DND-41 (cell line): ENCODE measurements at regions not wholly inside any gene's neighbourhood (a gene's known extent, or its start where the extent isn't known, plus 50 kb on each side); places are given as distances from the start of the nearest gene placed in this dataset.

Experiments used
- ATAC-seq: fragments of 200-7000 bp; cut with Tn5 transposase; 3 replicates; pipeline ENCODE4 v1.9.1; 2021; ENCODE audit warnings: low read depth; ENCODE audit not compliant: insufficient read depth
- DNase-seq: peaks from one replicate; pipeline ENCODE4 v3.0.0-alpha.2; 2020
- H2AFZ ChIP-seq: 2 replicates; pipeline ENCODE4 v1.6.0; 2012; ENCODE audit warnings: low read depth, low read length
- H3K27ac ChIP-seq: 2 replicates; pipeline ENCODE4 v1.5.1; 2012; ENCODE audit warnings: low read length, inconsistent platforms
- H3K27me3 ChIP-seq: fragments of 200-600 bp; sonication (generic); 2 replicates; pipeline ENCODE4 v1.6.0; 2012; ENCODE audit warnings: low read length, mild to moderate bottlenecking, inconsistent platforms; ENCODE audit not compliant: insufficient read depth, poor library complexity
- H3K36me3 ChIP-seq: 2 replicates; pipeline ENCODE4 v1.5.1; 2012; ENCODE audit warnings: low read length, inconsistent platforms; ENCODE audit not compliant: insufficient read depth
- H3K4me1 ChIP-seq: 2 replicates; pipeline ENCODE4 v1.5.1; 2012; ENCODE audit warnings: mild to moderate bottlenecking, low read length; ENCODE audit not compliant: insufficient read depth
- H3K4me2 ChIP-seq: 2 replicates; pipeline ENCODE4 v1.6.0; 2012; ENCODE audit warnings: mild to moderate bottlenecking, moderate library complexity, low read length, inconsistent platforms; ENCODE audit not compliant: insufficient read depth
- H3K4me3 ChIP-seq, 2 experiments: fragments of 200-600 bp in 1 of 2; shearing (Covaris generic) in 1 of 2; 2 replicates each; pipeline ENCODE4 v1.5.1; 2012 to 2016; ENCODE audit warnings: inconsistent platforms in 2 of 2, low read length in 2 of 2, mild to moderate bottlenecking in 2 of 2, low read depth in 1 of 2, moderate library complexity in 1 of 2
- H3K79me2 ChIP-seq: 2 replicates; pipeline ENCODE4 v1.6.0; 2012; ENCODE audit warnings: low read length, inconsistent platforms; ENCODE audit not compliant: insufficient read depth
- H3K9ac ChIP-seq: 2 replicates; pipeline ENCODE4 v1.6.0; 2012; ENCODE audit warnings: low read depth, mild to moderate bottlenecking, inconsistent platforms, low read length, moderate library complexity
- H3K9me3 ChIP-seq: 2 replicates; pipeline ENCODE4 v1.5.1; 2012; ENCODE audit warnings: low read length, moderate library complexity, mild to moderate bottlenecking, inconsistent platforms; ENCODE audit not compliant: insufficient read depth, severe bottlenecking
- H4K20me1 ChIP-seq: 2 replicates; pipeline ENCODE4 v1.6.0; 2012; ENCODE audit warnings: low read length; ENCODE audit not compliant: insufficient read depth
- CTCF ChIP-seq: IDR thresholded peaks from 2 replicates; pipeline ENCODE4 v1.5.1; 2012; ENCODE audit warnings: borderline replicate concordance, low read length, moderate library complexity, mild to moderate bottlenecking; ENCODE audit not compliant: poor library complexity, severe bottlenecking; ENCODE audit errors: extremely low read depth
- EZH2 ChIP-seq: IDR thresholded peaks from 3 replicates; pipeline ENCODE4 v1.6.1; 2012; ENCODE audit warnings: borderline replicate concordance, low read depth, mild to moderate bottlenecking, moderate library complexity, low read length, inconsistent platforms; ENCODE audit not compliant: severe bottlenecking

GRCh38 chr21:41582866-41583265, 74.9 kb upstream of the TMPRSS2 start:
- ATAC-seq (no peak), DNase-seq (no peak)
- Histone ChIP-seq H2AFZ (no peak overlapping the region), H3K9ac (no peak overlapping the region), H3K4me1 (no peaks in the 10 kb centered on the region), H3K4me3 (no peak overlapping the region), H4K20me1 (no peaks in the 10 kb centered on the region; the same call in 1 of the 2 replicates), H3K9me3 (peaks cover 12% of the 10 kb centered on the region), H3K27me3 (no peaks in the 10 kb centered on the region), H3K79me2 (no peaks in the 10 kb centered on the region), H3K36me3 (no peaks in the 10 kb centered on the region), H3K27ac (no peak overlapping the region), H3K4me2 (no peak overlapping the region)
- TF ChIP-seq CTCF (no peak), EZH2 (no peak)

GRCh38 chr21:41582298-41582840, 74.4 kb upstream of the TMPRSS2 start:
- Histone ChIP-seq H3K9me3 (peaks cover 15% of the 10 kb centered on the region), H2AFZ (no peak overlapping the region), H3K9ac (no peak overlapping the region), H3K4me1 (no peaks in the 10 kb centered on the region), H3K36me3 (no peaks in the 10 kb centered on the region), H4K20me1 (no peaks in the 10 kb centered on the region; the same call in 1 of the 2 replicates), H3K4me3 (no peak overlapping the region), H3K4me2 (no peak overlapping the region), H3K27me3 (no peaks in the 10 kb centered on the region), H3K27ac (no peak overlapping the region), H3K79me2 (no peaks in the 10 kb centered on the region)
- TF ChIP-seq CTCF (no peak), EZH2 (no peak)
- no peak for ATAC-seq
- DNase-seq: no peak

GRCh38 chr21:41581592-41582228, 73.8 kb upstream of the TMPRSS2 start:
- peaks cover 18% of the 10 kb centered on the region for H3K9me3 ChIP-seq
- no peaks in the 10 kb centered on the region for H3K27me3 ChIP-seq
- no peaks in the 10 kb centered on the region; the same call in 1 of the 2 replicates for H4K20me1 ChIP-seq
- no peaks in the 10 kb centered on the region for H3K4me1 ChIP-seq
- H3K9ac ChIP-seq: no peak overlapping the region
- H3K79me2 ChIP-seq: no peaks in the 10 kb centered on the region
- H3K4me3 ChIP-seq: no peak overlapping the region
- H3K4me2 ChIP-seq: no peak overlapping the region
- ATAC-seq (no peak), DNase-seq (no peak)
- TF ChIP-seq EZH2 (no peak), CTCF (no peak)
- H3K36me3 ChIP-seq: no peaks in the 10 kb centered on the region
- no peak overlapping the region for H3K27ac ChIP-seq
- H2AFZ ChIP-seq: no peak overlapping the region
